ENCODE measurements at regions not wholly inside any gene's neighbourhood (a gene's known extent, or its start where the extent isn't known, plus 50 kb on each side); places are given as distances from the start of the nearest gene placed in this dataset.

DNA sequence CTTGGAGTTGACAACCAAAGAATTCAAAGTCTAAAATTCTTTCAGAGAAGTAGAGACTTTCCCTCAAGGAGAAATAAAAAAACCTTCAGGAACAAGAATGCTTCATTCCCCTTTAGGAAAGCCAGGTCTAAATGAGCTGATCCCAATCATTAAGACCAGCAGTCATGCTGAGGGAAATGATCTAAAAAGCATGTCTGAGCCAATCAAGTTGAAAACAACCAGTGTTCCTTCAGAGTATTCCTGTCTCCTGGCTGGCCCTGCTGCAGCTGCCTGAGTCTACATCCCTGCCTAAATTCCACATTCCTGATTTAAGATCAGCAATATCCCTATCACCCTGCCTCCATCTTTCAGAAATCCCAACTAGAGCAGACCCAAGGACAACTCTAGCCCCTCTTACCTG is 244.5 kb downstream of the PLK2 start:
- TF ChIP-seq, protein P1, sequence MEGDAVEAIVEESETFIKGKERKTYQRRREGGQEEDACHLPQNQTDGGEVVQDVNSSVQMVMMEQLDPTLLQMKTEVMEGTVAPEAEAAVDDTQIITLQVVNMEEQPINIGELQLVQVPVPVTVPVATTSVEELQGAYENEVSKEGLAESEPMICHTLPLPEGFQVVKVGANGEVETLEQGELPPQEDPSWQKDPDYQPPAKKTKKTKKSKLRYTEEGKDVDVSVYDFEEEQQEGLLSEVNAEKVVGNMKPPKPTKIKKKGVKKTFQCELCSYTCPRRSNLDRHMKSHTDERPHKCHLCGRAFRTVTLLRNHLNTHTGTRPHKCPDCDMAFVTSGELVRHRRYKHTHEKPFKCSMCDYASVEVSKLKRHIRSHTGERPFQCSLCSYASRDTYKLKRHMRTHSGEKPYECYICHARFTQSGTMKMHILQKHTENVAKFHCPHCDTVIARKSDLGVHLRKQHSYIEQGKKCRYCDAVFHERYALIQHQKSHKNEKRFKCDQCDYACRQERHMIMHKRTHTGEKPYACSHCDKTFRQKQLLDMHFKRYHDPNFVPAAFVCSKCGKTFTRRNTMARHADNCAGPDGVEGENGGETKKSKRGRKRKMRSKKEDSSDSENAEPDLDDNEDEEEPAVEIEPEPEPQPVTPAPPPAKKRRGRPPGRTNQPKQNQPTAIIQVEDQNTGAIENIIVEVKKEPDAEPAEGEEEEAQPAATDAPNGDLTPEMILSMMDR (IDR thresholded peaks at IDR 0.05; ENCODE audit: low read depth, low read length) = no peak
- no peak overlapping the region for H3K4me3 ChIP-seq (ENCODE audit: low read depth, low read length)

DNA sequence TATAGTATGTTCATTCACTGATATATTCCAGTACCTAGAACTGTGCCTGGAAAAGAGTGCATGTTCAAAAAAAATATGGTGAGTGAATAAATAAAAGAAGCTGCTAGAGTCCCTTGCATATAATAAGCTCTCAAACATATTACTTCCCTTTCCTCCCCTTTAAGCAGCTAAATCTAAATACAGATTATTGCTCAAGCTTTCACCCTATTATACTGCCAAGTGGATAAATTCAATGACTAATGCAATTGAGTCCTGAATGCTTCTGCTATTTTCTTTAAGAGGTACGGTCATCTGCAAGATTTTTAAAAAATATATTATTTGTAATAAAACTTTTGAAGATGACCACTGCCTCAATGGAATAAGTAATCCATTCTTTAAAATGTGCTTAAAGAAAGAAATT is 248.4 kb downstream of the PLK2 start:
- H3K4me3 ChIP-seq (ENCODE audit: low read depth, low read length) = no peak overlapping the region
- TF ChIP-seq, protein P1 (IDR thresholded peaks at IDR 0.05; ENCODE audit: low read depth, low read length) = no peak

DNA sequence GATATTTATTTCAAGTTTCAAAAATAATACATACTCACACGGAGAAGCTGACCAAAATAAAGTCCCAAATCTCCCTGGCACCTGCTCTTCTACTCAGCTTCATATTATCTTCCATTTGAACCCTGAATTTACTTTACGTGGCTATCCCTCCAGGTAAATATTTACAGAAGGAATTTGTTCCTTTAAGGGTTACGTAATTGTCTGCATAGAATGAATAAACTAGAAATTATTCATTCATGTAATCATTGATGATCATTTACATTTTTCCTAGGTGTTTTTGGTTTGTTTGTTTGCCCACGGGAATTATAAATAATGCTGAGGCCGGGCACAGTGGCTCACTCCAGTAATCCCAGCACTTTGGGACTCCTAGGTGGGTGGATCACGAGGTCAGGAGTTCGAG is 251.2 kb downstream of the PLK2 start:
- TF ChIP-seq, protein P1 (IDR thresholded peaks at IDR 0.05; ENCODE audit: low read depth, low read length) = no peak
- H3K4me3 ChIP-seq (ENCODE audit: low read depth, low read length) = no peak overlapping the region

DNA sequence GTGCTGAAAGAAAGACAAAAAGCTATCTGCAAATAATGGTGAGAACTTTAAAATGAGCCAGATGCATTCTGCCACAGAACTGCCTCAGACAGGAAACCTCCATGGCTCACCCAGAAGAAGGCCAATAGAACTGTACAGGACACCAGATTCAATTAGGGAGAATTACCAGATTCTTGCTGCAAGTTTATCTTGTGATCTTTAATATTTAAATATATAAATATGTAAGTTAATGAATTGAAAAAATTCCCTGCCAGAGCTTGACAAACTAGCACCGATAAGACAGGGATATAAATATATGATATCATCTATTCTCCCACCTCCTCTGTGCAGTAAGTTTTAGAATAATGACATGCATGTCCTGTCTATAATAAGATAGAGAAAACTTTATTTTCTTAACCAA is 252.8 kb downstream of the PLK2 start:
- H3K4me3 ChIP-seq (ENCODE audit: low read depth, low read length) = no peak overlapping the region
- TF ChIP-seq, protein P1 (IDR thresholded peaks at IDR 0.05; ENCODE audit: low read depth, low read length) = no peak

DNA sequence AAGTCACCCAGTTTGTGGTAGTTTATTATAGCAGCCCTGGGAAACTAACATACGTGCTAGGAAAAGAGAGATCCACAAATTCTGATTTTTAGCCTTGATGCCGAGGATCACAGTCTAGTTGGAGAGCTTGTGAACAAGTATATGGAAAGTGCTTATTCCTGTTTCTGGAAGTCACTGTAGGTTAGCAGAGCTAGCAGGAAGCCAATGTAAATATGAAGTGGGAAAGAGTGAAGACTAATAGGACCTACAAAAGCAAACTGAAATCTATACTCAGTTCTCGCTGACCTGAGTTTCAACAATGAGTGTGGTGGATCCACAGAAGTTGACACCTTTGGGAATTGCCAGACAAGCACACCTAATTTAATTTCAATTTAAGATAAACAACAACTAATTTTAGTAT is 254.9 kb downstream of the PLK2 start:
- H3K4me3 ChIP-seq (ENCODE audit: low read depth, low read length) = no peak overlapping the region
- TF ChIP-seq, protein P1 (IDR thresholded peaks at IDR 0.05; ENCODE audit: low read depth, low read length) = no peak

DNA sequence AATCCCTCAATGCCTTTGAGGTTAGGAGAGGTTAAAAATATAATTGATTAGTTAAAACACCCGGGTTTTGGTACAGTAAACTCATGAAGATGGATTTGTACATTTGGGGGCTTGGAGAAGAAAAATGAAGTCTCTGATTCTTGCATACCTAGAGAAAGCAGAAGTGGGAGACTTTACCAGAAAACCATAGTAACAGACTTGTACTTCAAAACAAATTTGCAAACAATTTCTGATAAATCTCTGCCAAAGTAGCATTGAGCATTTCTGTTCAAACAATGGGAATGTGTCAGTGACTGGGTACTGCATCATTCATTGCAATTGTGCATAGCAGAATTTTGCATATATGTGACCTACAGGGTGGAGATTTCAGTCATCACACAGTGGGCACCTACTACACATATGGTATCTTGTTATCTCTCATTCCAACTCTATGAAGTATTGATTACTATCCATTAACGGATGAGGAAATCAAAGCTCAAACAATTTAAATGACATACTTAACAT is 256.9 kb downstream of the PLK2 start:
- no peak overlapping the region for H3K4me3 ChIP-seq (ENCODE audit: low read depth, low read length)
- TF ChIP-seq, protein P1 (IDR thresholded peaks at IDR 0.05; ENCODE audit: low read depth, low read length) = no peak

DNA sequence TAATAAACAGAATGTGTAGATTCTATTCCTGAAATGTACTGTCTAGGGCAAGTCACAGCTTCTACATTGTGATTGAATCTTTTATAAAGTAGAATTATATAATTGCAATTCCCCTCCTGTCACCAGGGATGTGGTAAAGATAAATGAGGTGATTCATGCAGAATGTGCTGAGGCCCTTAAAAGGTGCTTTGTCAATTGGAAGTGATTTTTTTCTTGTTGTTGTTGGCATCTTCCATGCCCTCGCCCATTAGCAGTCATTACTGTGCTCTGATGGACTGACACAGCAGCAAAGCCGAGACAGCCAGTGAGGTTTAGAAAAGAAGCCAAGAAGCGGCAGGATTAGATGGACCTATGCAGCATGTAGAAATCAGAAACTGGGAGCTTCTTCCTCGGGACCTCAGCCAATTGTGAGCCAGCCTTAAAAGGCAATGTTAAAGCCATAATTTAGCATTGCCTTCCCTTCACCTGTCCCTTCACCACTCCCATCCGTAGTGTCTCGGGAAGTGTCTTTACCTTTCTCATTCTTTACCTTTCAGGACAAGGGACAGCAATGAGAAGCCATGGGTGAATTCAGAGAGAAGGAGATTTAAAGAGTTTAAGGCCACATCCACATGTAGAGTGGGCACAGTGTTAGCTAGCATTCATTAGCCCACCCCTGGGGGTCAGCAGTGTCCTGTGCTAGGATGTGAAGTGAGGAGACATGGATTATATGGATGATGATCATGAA is 257.8 kb downstream of the PLK2 start:
- no peak overlapping the region for H3K4me3 ChIP-seq (ENCODE audit: low read depth, low read length)
- TF ChIP-seq, protein P1 (IDR thresholded peaks at IDR 0.05; ENCODE audit: low read depth, low read length) = no peak
